GM18520 (cell line): ENCODE measurements at regions not wholly inside any gene's neighbourhood (a gene's known extent, or its start where the extent isn't known, plus 50 kb on each side); places are given as distances from the start of the nearest gene placed in this dataset.
"Not testable (repeated sequence)": the region's sequence is repeated elsewhere in the genome, so short reads cannot be mapped to it uniquely, and the experiment has no call there.

Source experiments
- ATAC-seq: cut with Tn5 transposase; IDR thresholded peaks from one replicate; pipeline ENCODE4 v1.9.1; 2021; ENCODE audit not compliant: unreplicated experiment

GRCh38 chr5:71904852-71905251 lies 185.8 kb downstream of the CARTPT start:
- ATAC-seq = no peak

GRCh38 chr5:71905834-71906711 lies 187.0 kb downstream of the CARTPT start:
- no peak for ATAC-seq

GRCh38 chr5:71907001-71907588 lies 188.0 kb downstream of the CARTPT start:
- peak; percentile 52 for ATAC-seq

GRCh38 chr5:71907608-71908145 lies 188.6 kb downstream of the CARTPT start:
- no peak for ATAC-seq

- ATAC-seq = no peak
Observed at GRCh38 chr5:71910741-71911140, 191.7 kb downstream of the CARTPT start.

GRCh38 chr5:71912021-71912420 lies 192.9 kb downstream of the CARTPT start:
- no peak for ATAC-seq

GRCh38 chr5:71914281-71914680 lies 193.0 kb upstream of the MAP1B start:
- no peak for ATAC-seq

- no peak for ATAC-seq
Observed at GRCh38 chr5:71922584-71923106, 184.6 kb upstream of the MAP1B start.

- no peak for ATAC-seq
Observed at GRCh38 chr5:71923755-71924154, 183.5 kb upstream of the MAP1B start.

GRCh38 chr5:71924325-71924724 lies 182.9 kb upstream of the MAP1B start:
- no peak for ATAC-seq

GRCh38 chr5:71924980-71925379 lies 182.3 kb upstream of the MAP1B start:
- no peak for ATAC-seq

GRCh38 chr5:71925608-71926091 lies 181.6 kb upstream of the MAP1B start:
- no peak for ATAC-seq

GRCh38 chr5:71929003-71929402 lies 178.3 kb upstream of the MAP1B start:
- no peak for ATAC-seq

GRCh38 chr5:71930554-71930953 lies 176.7 kb upstream of the MAP1B start:
- ATAC-seq = not testable (repeated sequence)

GRCh38 chr5:71932131-71932654 lies 175.1 kb upstream of the MAP1B start:
- no peak for ATAC-seq

GRCh38 chr5:71932655-71933338 lies 174.5 kb upstream of the MAP1B start:
- no peak for ATAC-seq

- no peak for ATAC-seq
Observed at GRCh38 chr5:71934322-71934721, 173.0 kb upstream of the MAP1B start.

- no peak for ATAC-seq
Observed at GRCh38 chr5:71937921-71938698, 169.2 kb upstream of the MAP1B start.

GRCh38 chr5:71938895-71939294 lies 168.4 kb upstream of the MAP1B start:
- ATAC-seq = no peak
